T-helper 1 cell (primary cell): ENCODE measurements at regions not wholly inside any gene's neighbourhood (a gene's known extent, or its start where the extent isn't known, plus 50 kb on each side); places are given as distances from the start of the nearest gene placed in this dataset.
"Not testable (repeated sequence)": the region's sequence is repeated elsewhere in the genome, so short reads cannot be mapped to it uniquely, and the experiment has no call there.

ENCODE experiments used
- DNase-seq, 5 donors: peaks; one replicate each; pipeline ENCODE4 v3.0.0-alpha.2; 2012 to 2020

- DNase-seq = no peak
Observed at GRCh38 chr3:194950906-194951628, 265.4 kb downstream of the FAM43A start.

DNA sequence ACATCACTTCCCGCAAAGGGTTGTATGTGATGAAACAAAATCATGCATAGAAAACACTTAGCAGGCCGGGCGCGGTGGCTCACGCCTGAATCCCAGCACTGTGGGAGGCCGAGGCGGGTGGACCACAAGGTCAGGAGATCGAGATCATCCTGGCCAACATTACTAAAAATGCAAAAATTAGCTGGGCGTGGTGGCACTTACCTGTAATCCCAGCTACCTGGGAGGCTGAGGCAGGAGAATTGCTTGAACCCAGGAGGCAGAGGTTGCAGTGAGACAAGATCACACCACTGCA is 265.9 kb downstream of the FAM43A start:
- DNase-seq = not testable (repeated sequence)

GRCh38 chr3:194951931-194952582 is 266.4 kb downstream of the FAM43A start:
- DNase-seq = no peak

GRCh38 chr3:194952841-194953241 is 267.2 kb downstream of the FAM43A start:
- DNase-seq = no peak

DNA sequence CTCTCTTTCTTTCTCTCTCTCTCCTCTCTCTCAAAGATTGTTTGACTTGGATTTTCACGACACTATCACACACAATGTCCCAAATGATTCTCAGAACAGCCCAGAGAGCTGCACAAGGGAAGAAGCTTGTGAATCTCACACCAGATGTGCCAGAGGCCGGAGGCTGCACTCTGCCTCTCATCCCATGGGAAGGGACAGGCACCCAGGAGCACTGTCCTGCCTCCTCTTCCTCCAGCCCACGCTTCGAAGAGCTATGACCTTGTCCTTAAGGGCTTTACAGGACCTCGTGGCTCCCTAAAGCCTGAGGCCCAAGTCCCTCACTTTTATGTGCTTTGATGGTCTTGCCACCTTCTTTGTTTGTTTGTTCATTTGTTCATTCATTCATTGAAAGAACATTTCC is 267.6 kb downstream of the FAM43A start:
- DNase-seq = no peak

DNA sequence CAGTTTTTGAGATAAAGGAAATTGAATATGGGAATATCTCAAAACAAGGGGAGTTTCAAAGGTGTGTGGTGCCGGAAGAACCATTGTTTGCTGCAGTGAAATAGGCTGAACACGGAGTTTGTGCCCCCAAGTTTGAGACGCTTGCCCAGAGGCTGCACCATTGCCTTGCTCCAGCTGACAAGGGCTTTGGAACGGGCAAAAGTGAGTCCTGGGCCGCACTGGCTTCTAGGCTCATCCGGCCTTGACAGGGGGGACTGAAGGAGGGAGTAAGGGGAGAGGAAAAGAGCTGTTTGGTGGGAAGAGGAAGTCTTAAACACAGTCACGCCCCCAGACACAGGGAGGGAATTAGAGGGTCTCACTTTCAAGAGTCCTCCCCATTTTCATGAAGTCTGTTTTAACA is 269.9 kb downstream of the FAM43A start:
- DNase-seq = no peak

GRCh38 chr3:194955979-194956696 is 270.5 kb downstream of the FAM43A start:
- no peak for DNase-seq

GRCh38 chr3:194956697-194957396 is 271.2 kb downstream of the FAM43A start:
- DNase-seq = no peak

DNA sequence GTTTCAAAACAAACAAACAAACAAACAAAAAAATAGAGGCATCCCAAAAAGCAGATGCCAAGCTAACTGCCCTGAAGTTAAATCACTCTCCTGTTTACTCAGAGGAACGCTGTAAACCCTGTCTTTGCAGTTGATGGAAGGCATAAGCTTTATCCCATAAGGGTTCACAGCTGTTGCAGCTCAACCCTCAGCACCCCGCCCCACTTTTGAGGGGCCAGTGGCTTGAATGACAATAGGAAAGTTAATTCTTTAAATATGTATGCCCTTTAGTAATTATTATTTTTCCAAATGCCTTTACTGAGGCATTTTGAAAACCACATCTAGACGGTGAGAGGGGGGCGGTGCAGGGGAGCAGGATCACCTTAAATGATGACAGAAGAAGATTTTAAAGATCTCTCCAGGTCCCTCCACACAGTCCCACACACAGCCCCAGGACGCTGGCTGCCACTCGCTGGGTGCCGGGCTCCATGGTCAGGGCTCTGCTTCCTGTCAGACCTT is 272.1 kb downstream of the FAM43A start:
- no peak for DNase-seq

DNA sequence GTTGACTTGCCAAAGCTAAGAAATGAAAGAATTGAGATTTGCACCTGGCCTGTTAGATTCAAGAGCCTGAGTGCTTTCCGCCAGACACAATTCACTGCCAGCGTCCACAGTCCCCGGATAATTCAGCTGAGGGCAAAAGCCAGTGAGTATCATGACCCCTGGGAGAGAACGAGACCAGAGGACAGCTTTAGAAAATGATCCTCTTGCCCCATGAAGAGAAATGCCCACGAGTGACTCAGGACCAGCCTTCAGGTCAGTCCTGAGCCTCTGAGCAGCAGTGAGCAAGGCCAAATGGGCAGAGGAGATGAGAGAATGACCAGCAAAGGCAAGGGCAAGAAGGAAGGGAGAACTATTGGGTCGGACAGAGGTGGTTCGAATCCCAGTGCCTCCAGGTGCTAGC is 273.5 kb downstream of the FAM43A start:
- DNase-seq = no peak

- not testable (repeated sequence) for DNase-seq
Observed at GRCh38 chr3:194959666-194960065, 274.0 kb downstream of the FAM43A start.

- DNase-seq = no peak
Observed at GRCh38 chr3:194960446-194961032, 274.9 kb downstream of the FAM43A start.

DNA sequence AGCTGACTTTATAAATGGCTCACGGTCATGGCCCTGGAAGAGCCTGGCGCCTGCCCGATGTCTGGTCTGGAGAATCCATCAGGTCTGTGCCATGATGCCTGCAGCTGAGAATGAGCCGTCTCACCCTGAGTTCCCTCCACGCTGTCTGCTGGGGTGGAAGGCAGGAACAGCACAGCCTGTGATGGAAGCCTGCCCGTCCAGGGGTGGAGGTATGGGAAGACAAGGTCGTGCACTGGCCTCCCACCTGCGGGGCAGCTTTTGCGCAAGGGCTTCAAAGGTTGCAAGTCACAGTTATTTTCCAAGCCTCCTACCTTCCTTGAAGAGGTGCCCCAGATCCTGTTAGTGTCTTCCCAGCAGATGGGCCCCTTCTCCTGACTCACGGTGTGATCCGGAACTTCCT is 275.5 kb downstream of the FAM43A start:
- DNase-seq = no peak

DNA sequence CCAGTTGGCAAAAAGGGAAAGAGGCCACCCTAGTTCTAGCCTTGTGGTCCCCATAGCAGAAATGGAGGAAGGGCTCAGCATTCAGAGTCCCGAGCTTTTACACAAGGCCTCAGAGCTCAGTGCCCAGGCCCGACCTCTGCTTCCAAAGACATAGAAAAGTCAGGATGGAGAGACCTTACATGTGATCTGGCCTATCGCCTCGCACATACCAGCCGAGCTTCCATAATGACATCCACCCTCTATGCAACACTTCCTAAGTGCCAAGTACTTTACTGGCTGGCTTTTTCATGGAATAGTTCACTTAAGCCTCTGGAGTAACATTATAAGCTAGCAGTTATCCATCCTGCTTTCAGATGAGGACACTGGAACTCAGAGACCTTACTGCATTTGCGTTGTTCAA is 275.9 kb downstream of the FAM43A start:
- DNase-seq = no peak

DNA sequence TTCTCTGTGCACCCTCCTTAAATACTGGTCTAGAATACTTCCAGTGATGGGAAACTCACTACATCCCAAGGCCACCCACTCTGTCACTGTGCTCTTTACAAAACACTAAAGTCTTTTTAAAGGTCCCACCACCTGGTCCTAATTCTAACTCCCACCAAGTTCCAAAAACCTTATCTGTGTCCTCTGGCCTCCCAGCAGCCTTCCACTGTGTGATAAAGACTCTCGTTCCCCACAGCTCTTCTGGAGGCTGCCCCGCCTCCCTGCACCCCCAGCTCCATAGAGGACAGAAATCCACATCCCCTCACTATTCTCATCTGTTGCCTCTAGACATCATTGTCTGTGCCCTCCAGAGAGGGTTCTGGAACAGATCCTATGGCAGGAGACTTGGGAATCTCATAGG is 276.4 kb downstream of the FAM43A start:
- DNase-seq = no peak

DNA sequence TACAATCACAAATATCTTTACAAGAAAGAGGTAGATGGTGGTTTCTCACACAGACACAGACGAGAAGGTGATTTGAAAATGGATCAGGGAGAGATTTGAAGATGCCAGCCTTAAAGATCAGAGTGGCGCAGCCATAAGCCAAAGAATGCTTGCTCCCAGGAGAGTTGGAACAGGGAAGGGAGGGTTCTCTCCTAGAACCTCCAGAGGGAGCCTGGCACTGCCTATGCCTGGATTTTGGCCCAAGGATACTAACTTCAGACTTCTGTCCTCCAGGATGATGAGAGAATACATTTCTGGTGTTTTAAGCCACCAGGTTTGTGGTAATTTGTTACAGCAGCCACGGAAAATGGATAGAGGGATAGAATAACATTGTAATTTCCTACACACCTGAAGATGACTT is 279.1 kb downstream of the FAM43A start:
- no peak for DNase-seq

- no peak for DNase-seq
Observed at GRCh38 chr3:194967151-194968117, 281.8 kb downstream of the FAM43A start.

DNA sequence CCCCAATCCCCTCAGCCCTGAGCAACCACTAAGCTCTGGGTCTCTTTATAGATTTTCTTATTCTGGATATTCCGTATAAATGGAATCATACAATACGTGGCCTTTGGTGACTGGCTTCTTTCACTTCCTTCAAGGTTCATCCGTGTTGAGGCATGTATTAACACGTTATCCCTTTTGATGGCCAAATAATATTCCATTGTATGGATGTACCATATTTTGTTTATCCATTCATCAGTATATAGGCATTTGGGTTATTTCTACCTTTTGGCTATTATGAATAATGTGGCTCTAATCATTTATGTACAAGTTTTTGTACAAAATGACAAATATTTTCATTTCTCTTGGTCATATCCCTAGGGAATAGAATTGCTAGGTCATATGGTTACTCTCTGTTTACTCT is 284.4 kb downstream of the FAM43A start:
- no peak for DNase-seq

DNA sequence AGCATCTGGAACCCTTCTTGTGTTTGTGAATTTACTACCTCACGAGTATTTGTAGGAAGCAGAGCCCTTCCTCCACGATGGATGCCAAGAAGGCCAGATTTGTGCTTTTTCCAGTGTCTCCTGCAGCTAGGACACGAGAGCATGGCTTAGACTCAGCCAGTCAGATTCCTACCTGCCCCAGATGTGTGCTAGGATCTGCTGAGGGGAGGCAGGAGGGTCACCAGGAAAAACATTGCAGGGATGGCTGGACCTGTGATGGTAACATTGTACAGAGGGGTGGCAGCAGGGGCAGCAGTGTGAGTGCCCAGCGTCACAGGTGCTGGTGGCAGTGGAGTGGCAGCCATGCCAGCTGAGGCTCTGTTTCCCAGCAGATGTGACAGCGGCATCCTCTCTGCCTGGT is 285.3 kb downstream of the FAM43A start:
- DNase-seq = no peak

GRCh38 chr3:194971965-194972364 is 286.3 kb downstream of the FAM43A start:
- DNase-seq = no peak

- DNase-seq = no peak
Observed at GRCh38 chr3:194972641-194973040, 287.0 kb downstream of the FAM43A start.
